SIG-M5 (cell line): ENCODE measurements at regions not wholly inside any gene's neighbourhood (a gene's known extent, or its start where the extent isn't known, plus 50 kb on each side); places are given as distances from the start of the nearest gene placed in this dataset.
"Not testable (repeated sequence)": the region's sequence is repeated elsewhere in the genome, so short reads cannot be mapped to it uniquely, and the experiment has no call there.

Source experiments
- DNase-seq: peaks from one replicate; lab custom pipeline; 2025; lab: John Stamatoyannopoulos, UW

- not testable (repeated sequence) for DNase-seq
These were observed 585.2 kb upstream of the MDGA2 start for GRCh38 chr14:48260394-48261295.

GRCh38 chr14:48259876-48260275 is 584.5 kb upstream of the MDGA2 start:
- DNase-seq: not testable (repeated sequence)

- not testable (repeated sequence) for DNase-seq
These were observed 583.8 kb upstream of the MDGA2 start for GRCh38 chr14:48259232-48259631.

- DNase-seq: not testable (repeated sequence)
These were observed 583.3 kb upstream of the MDGA2 start for GRCh38 chr14:48258703-48259102.

- no peak for DNase-seq
These were observed 577.6 kb upstream of the MDGA2 start for GRCh38 chr14:48253020-48253419.

DNA sequence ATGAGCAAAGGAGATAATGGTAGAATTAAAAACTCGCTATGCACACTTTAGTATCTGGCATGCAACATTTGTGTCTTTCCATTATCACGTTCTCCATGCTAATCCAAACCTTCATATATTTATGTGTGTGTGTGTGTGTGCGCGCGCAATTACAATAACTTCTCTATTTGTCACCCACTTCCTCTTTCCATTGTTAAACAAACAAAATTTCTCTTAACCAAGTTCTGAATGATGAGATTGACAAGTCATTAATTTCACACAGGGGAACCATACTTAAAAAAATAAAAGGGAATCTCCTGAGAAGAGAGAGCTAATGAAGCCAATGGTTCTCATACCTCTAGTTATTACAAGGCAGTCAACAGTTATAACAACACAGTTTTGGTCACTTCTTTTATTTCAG is 575.9 kb upstream of the MDGA2 start:
- DNase-seq: no peak

GRCh38 chr14:48250575-48250974 is 575.2 kb upstream of the MDGA2 start:
- no peak for DNase-seq

GRCh38 chr14:48247977-48248376 is 572.6 kb upstream of the MDGA2 start:
- no peak for DNase-seq

DNA sequence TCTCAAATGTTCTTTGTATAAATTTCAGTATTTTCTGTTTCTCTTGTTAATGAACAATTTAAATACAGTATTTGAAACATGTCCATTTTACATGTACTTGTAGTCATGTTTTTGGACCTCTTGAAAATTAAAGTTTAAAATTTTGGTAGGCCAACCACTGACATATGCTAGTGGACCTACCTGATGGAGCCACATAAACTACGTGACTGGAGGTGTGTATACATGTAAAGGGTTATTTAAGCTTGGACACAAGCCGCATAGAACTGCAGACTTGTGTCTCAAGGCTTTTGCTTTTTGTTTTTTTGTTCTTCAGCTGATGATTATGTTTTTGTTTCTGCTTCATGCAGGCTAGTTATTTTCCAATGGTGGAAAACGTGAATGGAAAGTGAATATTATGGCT is 568.5 kb upstream of the MDGA2 start:
- no peak for DNase-seq

- DNase-seq: no peak
These were observed 553.7 kb upstream of the MDGA2 start for GRCh38 chr14:48229091-48229490.

GRCh38 chr14:48193893-48194292 is 518.5 kb upstream of the MDGA2 start:
- no peak for DNase-seq

DNA sequence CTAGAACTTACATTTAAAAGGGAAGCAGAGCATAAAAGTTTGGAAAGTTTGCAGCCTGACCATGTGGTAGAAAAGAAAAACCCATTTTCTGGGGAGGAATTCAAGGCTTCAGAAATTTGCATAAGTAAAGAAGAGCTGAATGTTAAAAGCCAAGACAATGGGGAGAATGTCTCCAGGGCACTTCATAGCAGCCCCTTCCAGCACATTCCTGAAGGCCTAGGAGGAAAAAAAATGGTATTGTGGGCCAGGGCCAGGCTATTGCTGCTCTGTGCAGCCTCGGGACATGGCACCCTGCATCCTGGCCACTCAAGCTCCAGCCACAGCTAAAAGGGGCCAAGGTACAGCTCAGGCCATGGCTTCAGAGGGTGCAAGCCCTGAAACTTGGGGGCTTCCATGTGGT is 474.2 kb upstream of the MDGA2 start:
- DNase-seq: not testable (repeated sequence)

GRCh38 chr14:48140804-48141203 is 465.4 kb upstream of the MDGA2 start:
- no peak for DNase-seq

DNA sequence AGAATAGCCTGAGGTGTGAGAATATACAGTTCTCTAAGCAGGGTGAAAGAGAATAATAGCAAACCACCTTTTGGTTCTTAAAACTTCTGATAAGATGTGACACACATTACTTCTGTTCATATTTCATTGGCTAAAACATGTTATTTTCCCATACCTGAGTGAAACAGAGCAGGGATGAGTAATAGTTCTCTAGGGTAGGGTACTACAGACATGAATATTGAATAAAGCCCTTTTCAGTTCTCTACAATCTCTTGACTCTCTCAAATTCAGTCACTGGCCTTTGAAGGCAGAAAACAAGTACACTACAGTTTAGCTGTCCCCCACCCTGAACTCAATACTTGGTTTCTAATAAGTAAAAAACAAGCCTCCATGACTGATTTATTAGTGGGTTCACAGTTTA is 454.1 kb upstream of the MDGA2 start:
- no peak for DNase-seq

DNA sequence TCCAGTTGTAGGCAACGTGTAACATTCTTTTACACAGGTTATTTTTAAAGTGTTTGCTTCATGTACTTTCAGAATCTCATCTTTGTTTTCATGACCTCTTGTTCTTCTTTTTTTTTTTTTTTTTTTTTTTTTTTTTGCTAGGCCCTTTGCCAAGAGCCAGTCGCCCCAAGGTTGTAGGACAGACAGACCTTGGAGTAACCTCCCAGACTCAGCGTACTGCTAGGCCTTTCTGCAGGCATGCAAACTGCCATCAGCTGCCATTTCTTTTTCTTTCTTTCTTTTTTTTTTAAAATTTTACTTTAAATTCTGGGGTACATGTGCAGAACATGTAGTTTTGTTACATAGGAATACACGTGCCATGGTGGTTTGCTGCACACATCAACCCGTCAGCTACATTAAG is 452.3 kb upstream of the MDGA2 start:
- no peak for DNase-seq

- DNase-seq: no peak
These were observed 450.2 kb upstream of the MDGA2 start for GRCh38 chr14:48125654-48126053.

- DNase-seq: no peak
These were observed 438.3 kb upstream of the MDGA2 start for GRCh38 chr14:48113713-48114112.

DNA sequence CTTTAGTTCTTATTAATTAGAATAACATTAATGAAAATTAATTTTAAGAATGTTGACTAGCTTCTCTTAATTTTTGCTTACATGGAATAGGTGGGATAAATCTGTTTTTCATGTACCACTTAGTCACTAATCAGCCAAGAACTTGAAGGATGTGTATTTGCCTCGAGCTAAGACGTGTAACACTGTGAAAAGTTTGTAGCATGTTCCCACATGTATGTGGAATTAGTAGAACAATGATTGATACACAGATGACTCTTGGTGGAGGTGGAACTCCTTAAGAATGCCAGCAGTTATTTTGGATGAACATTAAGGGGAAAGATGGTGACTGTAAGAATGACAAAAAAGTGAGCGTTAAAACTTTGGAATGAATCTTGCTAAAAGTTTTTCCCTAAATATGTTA is 435.7 kb upstream of the MDGA2 start:
- DNase-seq: no peak

- no peak for DNase-seq
These were observed 432.2 kb upstream of the MDGA2 start for GRCh38 chr14:48107646-48108045.

GRCh38 chr14:48096897-48097296 is 421.5 kb upstream of the MDGA2 start:
- DNase-seq: no peak

GRCh38 chr14:48086516-48086915 is 411.1 kb upstream of the MDGA2 start:
- no peak for DNase-seq

DNA sequence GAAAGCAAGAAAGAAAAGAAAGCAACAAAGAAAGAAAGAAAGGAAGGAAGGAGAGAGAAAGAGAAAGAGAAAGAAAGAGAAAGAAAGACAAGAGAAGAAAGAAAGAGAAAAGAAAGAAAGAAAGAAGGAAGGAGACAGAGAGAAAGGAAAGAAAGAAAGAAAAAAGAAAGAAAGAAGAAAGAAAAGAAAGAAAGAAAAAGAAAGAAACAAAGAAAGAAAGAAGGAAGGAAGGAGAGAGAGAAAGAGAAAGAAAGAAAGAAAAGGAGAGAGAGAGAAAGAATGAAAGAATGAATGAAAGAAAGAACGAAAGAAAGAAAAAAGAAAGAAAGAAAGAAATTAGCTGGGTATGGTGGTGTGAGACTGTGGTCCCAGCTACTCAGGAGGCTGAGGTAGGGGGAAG is 400.1 kb upstream of the MDGA2 start:
- DNase-seq: no peak

DNA sequence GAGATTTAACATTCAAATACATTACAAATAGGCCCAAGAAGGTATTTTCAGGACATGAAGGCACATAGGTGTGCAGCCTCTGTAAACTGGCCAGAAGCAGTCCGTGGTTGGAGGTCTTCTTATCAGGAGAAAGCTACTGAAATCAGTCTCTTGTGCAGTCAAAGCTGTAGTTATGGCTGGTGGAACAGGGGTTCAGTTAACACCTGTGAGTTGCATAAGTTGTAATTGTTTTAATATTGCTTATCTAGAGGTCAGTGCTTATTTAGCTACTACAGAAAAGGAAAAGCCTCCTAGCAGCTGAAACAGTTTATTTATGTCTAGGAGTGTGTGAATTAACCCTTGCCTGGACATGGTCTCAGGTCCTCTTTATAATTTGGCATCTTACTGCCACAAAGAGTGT is 377.6 kb upstream of the MDGA2 start:
- DNase-seq: no peak

GRCh38 chr14:48035836-48036235 is 360.4 kb upstream of the MDGA2 start:
- DNase-seq: no peak
